HG03432 (cell line): ENCODE measurements at regions not wholly inside any gene's neighbourhood (a gene's known extent, or its start where the extent isn't known, plus 50 kb on each side); places are given as distances from the start of the nearest gene placed in this dataset.
"Not testable (repeated sequence)": the region's sequence is repeated elsewhere in the genome, so short reads cannot be mapped to it uniquely, and the experiment has no call there.

Experiments
- ATAC-seq: cut with Tn5 transposase; IDR thresholded peaks from one replicate; pipeline ENCODE4 v1.9.1; 2021; ENCODE audit warnings: mild to moderate bottlenecking, moderate library complexity; ENCODE audit not compliant: unreplicated experiment

DNA sequence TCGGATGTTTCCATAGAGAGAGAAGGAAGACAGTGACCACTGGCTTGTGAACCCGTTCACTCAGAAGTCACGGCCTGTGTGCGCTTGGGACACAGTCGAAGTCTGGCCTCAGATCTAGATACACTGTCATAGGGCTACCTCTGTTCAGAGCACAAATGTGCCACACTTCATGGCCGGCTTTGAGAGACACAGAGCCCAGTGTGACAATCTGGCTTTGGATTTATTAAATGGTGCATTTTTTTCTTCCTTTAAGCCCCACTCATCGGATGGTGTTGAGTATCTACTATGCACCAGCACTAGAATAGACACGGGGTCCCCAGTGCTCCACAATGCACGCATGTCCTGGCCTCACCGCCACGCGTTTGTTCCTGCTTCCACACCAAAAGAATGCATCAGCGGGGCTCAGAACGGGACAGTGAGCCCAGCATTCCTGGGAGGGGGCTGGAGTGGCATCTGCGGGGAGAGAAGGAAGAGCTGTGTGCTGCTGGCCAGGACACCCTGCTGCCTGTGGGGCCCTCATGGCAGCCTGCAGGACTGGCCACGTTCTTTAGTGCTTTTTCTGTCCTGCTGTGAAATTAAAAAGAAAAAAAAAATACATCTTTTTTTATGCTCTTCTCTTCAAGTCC lies 738.9 kb upstream of the SALL3 start:
- no peak for ATAC-seq

GRCh38 chr18:78241535-78242253 lies 737.9 kb upstream of the SALL3 start:
- ATAC-seq, result no peak

DNA sequence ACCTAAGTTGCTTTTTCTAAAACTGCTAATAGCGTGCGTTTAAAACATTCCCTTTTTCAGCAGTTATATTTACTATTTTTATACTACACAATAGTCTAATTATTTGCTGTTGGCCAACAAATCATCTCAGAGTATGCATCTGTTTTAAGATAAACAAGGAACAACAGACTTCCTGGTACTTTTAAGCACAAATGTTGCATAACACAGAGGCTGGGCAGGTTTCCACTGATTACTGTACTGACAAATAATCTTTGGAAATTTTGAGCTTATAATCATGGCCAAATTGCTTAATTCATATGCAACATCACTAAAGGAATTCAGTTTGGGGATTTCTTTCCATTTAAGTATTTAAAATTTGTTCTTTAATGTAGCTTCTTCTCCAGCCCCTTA lies 737.4 kb upstream of the SALL3 start:
- ATAC-seq, result no peak

DNA sequence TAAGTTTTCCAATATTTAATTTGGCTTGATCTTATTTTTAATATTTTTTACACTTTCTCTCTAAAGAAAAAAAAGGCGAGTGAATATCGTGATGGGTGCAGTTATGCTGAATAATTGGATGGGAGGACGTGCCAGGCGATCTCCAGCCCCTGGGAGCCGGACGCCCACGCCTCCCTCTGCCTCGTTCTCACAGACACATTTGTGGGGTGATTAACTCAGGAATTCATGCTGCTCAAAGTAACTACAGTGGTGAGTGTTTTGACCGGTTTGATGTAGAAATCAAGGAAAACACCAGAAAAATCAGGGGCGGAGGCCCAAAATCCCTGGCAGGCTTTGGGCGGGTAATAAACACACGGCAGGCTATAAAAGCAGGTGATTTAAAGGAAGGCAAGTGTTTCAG lies 736.8 kb upstream of the SALL3 start:
- ATAC-seq, result no peak

- no peak for ATAC-seq
Observed at GRCh38 chr18:78244779-78245178, 734.8 kb upstream of the SALL3 start.

DNA sequence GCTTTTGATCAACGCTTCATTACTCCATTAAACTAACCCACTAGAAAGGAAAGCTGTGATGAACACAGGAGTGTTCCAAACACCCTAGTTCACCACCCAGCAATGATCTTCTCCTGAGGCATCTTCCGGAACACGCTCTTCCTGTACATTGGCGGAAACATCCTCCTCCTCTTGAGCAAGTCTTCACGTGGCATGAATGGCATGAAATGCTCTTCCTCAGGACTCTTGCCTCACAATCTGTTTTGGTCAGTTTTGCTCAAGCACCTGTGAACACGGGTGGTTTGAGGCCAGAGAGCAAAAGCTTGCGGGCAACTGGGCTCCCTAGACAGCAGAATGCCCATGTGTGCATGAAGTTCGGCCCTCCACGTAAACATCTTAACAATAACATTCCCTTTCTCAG lies 734.2 kb upstream of the SALL3 start:
- no peak for ATAC-seq

DNA sequence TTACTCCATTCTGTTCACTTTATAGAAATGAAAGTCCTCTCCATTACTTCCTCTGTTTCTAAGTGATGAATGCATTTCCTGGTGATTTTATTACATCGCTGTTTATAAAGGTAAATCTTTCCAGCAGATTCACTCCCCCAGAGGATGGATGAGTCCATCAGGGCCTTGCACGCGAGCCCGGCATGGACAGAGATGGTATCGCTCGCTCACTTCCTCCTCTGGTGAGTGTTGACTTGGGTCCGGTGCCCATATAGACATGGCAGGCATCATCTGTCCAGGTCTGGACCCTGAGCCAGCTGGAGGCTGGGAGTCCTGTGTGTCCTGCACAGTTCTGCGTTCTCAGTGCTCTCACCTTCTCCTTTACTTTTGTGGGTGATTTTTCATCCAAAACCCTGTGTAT lies 733.6 kb upstream of the SALL3 start:
- ATAC-seq, result no peak

GRCh38 chr18:78246588-78246987 lies 733.0 kb upstream of the SALL3 start:
- ATAC-seq, result no peak

GRCh38 chr18:78247615-78248289 lies 731.9 kb upstream of the SALL3 start:
- ATAC-seq, result no peak

- ATAC-seq, result no peak
Observed at GRCh38 chr18:78255013-78255412, 724.6 kb upstream of the SALL3 start.

GRCh38 chr18:78268226-78268988 lies 711.2 kb upstream of the SALL3 start:
- no peak for ATAC-seq

DNA sequence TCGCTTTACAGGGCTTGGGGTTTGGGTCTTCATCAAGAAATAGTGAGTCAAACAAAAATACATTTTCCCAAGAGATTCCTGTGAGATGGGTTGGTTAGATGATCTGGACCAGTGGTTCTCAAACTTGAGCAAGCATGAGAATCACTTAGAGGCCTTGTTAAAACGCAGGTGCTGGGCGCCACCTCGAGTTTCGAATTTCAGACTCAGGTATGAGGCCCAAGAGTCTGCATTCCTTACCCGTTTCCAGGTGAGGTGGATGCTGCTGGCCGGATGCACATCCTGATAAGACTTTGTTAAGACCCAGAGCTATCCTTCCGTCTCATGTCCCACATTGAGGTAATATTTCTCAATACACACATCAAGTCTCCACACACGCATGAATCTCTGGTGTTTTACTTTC lies 707.8 kb upstream of the SALL3 start:
- no peak for ATAC-seq

GRCh38 chr18:78273876-78274275 lies 705.7 kb upstream of the SALL3 start:
- ATAC-seq, result no peak

DNA sequence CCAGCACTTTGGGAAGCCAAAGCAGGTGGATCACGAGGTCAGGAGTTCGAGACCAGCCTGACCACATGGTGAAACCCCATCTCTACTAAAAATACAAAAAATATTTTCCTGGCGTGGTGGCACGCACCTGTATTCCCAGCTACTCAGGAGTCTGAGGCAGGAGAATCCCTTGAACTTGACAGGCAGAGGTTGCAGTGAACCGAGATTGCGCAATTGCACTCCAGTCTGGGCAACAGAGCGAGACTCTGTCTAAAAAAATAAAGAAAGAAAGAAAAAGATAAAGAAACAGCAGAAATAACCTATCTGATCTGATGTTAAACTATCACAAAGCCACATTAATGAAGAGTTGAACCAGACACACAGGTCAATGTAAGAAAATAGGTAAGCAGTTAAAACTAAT lies 696.2 kb upstream of the SALL3 start:
- not testable (repeated sequence) for ATAC-seq

- ATAC-seq, result no peak
Observed at GRCh38 chr18:78292618-78293380, 686.8 kb upstream of the SALL3 start.

DNA sequence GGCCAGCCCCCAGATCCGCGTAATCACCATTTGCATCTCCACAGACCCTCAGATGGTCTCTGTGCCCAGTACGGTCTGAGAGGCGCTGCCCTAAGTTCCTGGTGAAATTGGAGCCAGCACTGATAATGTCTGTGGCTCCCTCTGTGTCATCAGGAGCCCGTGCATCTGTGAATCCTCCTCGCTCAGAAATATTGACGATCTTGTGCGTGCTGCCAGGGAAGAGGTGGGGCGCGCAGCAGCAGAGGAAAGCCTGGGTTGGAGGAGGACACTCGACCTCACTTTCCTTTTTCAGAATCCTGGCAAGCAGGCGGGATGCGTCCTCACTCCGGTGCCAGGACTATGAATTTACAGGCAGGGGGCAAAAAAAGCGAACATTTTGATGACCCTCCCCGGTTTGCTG lies 686.1 kb upstream of the SALL3 start:
- no peak for ATAC-seq

DNA sequence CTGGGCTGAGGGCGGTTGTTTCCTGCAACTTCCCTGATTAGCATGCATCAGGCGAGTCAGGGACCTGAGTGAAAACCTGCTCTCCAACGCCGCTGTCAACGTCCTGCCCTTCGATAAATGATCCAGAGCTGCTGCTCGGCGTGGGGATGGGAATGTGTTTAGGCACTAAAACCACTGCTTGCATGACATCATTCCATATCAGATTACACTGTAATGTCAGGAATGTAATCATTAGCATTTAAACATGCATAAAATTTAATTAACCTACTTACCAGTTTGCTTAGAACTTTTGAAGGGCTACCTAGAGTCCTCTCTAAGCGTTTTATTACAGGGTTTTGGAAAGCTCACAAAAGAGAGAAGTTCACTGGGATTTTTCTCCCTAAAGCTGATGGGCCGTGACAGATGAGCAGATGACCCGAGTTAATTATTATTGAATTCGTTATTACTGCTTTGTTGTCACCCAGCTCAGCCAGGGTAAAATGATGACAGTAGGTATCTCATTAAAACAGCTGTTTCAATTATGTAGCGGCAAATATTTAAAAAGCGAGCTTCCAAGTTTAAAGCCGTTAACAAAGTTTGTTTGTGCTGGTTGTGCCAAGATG lies 685.6 kb upstream of the SALL3 start:
- no peak for ATAC-seq

- no peak for ATAC-seq
Observed at GRCh38 chr18:78295262-78295661, 684.4 kb upstream of the SALL3 start.

GRCh38 chr18:78296166-78296565 lies 683.5 kb upstream of the SALL3 start:
- no peak for ATAC-seq

DNA sequence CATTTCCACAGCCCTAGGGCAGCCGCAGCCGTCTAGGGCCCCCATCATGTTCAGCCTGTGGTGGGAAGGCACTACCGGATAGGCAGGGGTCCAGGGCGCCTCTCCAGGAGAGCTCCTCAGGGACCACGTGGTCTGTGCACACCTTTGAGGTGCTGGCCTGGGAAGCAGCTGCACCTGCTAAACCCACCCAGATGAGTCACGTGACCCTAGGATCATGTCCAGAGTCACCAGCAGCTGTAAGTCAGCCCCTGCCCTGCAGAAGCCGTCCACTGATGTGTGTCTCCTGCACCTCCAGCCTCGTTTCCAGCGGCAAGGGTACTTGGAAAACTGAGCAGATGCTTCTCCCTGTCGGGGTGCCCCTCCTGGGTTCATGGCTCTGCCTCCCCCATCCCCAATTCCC lies 682.6 kb upstream of the SALL3 start:
- no peak for ATAC-seq
